GM23338 (cell line): ENCODE measurements at regions not wholly inside any gene's neighbourhood (a gene's known extent, or its start where the extent isn't known, plus 50 kb on each side); places are given as distances from the start of the nearest gene placed in this dataset.

Source experiments
- ATAC-seq: fragments of 200-7000 bp; cut with Tn5 transposase; 3 replicates; pipeline ENCODE4 v1.9.1; 2020
- DNase-seq: peaks from one replicate; pipeline ENCODE4 v3.0.0-alpha.2; 2015; ENCODE audit warnings: low spot score
- H2AFZ ChIP-seq: fragments of 200-600 bp; sonication (generic); 2 replicates; pipeline ENCODE4 v1.8.0; 2016; ENCODE audit warnings: antibody characterized with exemption, mild to moderate bottlenecking, moderate library complexity
- H3F3A ChIP-seq: fragments of 200-600 bp; sonication (generic); replicated peaks from 2 replicates; pipeline ENCODE4 v1.8.0; 2017; ENCODE audit warnings: antibody characterized with exemption, mixed run types, low read depth
- H3K27ac ChIP-seq: fragments of 200-600 bp; sonication (generic); 2 replicates; pipeline ENCODE4 v1.6.1; 2016; ENCODE audit warnings: low read depth
- H3K27me3 ChIP-seq: fragments of 200-600 bp; sonication (generic); 2 replicates; pipeline ENCODE4 v1.8.0; 2016; ENCODE audit warnings: mild to moderate bottlenecking, mixed run types, moderate library complexity; ENCODE audit not compliant: insufficient read depth
- H3K36me3 ChIP-seq: fragments of 200-600 bp; sonication (generic); 2 replicates; pipeline ENCODE4 v1.8.0; 2016; ENCODE audit warnings: mild to moderate bottlenecking; ENCODE audit not compliant: insufficient read depth
- H3K4me1 ChIP-seq: fragments of 200-600 bp; sonication (generic); 2 replicates; pipeline ENCODE4 v1.8.0; 2016; ENCODE audit warnings: mild to moderate bottlenecking, moderate library complexity; ENCODE audit not compliant: insufficient read depth
- H3K4me2 ChIP-seq: fragments of 200-600 bp; sonication (generic); 2 replicates; pipeline ENCODE4 v1.7.1; 2017; ENCODE audit warnings: mixed run types
- H3K4me3 ChIP-seq: fragments of 200-600 bp; sonication (generic); 2 replicates; pipeline ENCODE4 v1.6.1; 2016; ENCODE audit warnings: mixed run types
- H3K79me2 ChIP-seq: fragments of 200-600 bp; sonication (generic); replicated peaks from 2 replicates; pipeline ENCODE4 v1.8.0; 2017; ENCODE audit warnings: mild to moderate bottlenecking; ENCODE audit not compliant: insufficient read depth
- H3K9me2 ChIP-seq: fragments of 200-600 bp; sonication (generic); 2 replicates; pipeline ENCODE4 v1.8.0; 2017; ENCODE audit not compliant: insufficient read depth
- H4K20me1 ChIP-seq: fragments of 200-600 bp; sonication (generic); replicated peaks from 2 replicates; pipeline ENCODE4 v1.8.0; 2017; ENCODE audit warnings: mild to moderate bottlenecking; ENCODE audit not compliant: insufficient read depth
- H3K27ac Mint-ChIP-seq: 2 replicates; pipeline ENCODE4 v1.8.0; 2020; ENCODE audit warnings: inconsistent platforms, mild to moderate bottlenecking, moderate library complexity, mixed read lengths
- H3K27me3 Mint-ChIP-seq: 3 replicates; pipeline ENCODE4 v1.8.0; 2022; ENCODE audit warnings: low read depth, mild to moderate bottlenecking, moderate library complexity, mixed read lengths, inconsistent platforms; ENCODE audit not compliant: insufficient read depth, poor library complexity
- H3K36me3 Mint-ChIP-seq: 3 replicates; pipeline ENCODE4 v1.8.0; 2021; ENCODE audit warnings: low read depth, mild to moderate bottlenecking, inconsistent platforms, moderate library complexity, mixed read lengths
- H3K4me1 Mint-ChIP-seq: 3 replicates; pipeline ENCODE4 v1.8.0; 2020; ENCODE audit warnings: mild to moderate bottlenecking, inconsistent platforms, mixed read lengths
- H3K4me3 Mint-ChIP-seq: 3 replicates; pipeline ENCODE4 v1.8.0; 2021; ENCODE audit warnings: moderate library complexity, mild to moderate bottlenecking, inconsistent platforms, mixed read lengths
- H3K9me3 Mint-ChIP-seq: 3 replicates; pipeline ENCODE4 v1.8.0; 2020; ENCODE audit warnings: moderate library complexity, mild to moderate bottlenecking, inconsistent platforms, mixed read lengths
- CTCF ChIP-seq, 2 experiments: fragments of 200-600 bp in 1 of 2; sonication (generic) in 1 of 2; conservative IDR thresholded peaks; 2 replicates each; pipeline versions ENCODE4 v1.5.1 to v1.6.1; 2016 to 2017; ENCODE audit warnings: antibody characterized with exemption in 2 of 2, low read depth in 2 of 2, mild to moderate bottlenecking in 2 of 2, moderate library complexity in 1 of 2
- STAT1 ChIP-seq: IDR thresholded peaks from one replicate; pipeline ENCODE4 v1.6.1; 2016; ENCODE audit warnings: antibody characterized with exemption; ENCODE audit not compliant: unreplicated experiment
- ZNF331 ChIP-seq: fragments of 250-450 bp; sonication (Bioruptor Pico); IDR thresholded peaks from 2 replicates; pipeline ENCODE4 v1.5.0; 2020; ENCODE audit warnings: low read depth, mild to moderate bottlenecking, moderate library complexity
- TF ChIP-seq, protein P1 (sequence below): fragments of 250-450 bp; sonication (Bioruptor Pico); IDR thresholded peaks from 2 replicates; pipeline ENCODE4 v1.5.0; 2020; ENCODE audit warnings: mild to moderate bottlenecking, moderate library complexity

DNA sequence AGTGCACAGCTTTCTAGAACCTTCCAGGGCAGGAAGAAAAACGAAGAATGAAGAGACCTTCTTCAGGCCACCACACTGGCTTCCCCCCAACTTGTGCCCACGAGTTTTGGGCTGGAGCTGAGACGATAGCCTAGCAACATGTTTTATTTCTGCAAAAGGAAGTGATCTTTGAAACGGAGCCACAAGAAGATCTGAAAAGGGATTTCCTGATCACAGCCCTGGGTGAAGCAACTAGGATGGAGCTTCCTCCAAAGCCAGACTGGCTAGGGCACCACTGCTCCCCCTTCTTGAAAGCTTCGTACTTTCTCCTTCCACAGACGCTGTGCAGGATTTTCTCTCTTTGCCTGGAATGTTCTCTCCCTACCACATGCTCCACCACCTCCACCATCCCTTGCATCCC lies 418.3 kb downstream of the MED13L start (continued):
- TF ChIP-seq, protein P1, sequence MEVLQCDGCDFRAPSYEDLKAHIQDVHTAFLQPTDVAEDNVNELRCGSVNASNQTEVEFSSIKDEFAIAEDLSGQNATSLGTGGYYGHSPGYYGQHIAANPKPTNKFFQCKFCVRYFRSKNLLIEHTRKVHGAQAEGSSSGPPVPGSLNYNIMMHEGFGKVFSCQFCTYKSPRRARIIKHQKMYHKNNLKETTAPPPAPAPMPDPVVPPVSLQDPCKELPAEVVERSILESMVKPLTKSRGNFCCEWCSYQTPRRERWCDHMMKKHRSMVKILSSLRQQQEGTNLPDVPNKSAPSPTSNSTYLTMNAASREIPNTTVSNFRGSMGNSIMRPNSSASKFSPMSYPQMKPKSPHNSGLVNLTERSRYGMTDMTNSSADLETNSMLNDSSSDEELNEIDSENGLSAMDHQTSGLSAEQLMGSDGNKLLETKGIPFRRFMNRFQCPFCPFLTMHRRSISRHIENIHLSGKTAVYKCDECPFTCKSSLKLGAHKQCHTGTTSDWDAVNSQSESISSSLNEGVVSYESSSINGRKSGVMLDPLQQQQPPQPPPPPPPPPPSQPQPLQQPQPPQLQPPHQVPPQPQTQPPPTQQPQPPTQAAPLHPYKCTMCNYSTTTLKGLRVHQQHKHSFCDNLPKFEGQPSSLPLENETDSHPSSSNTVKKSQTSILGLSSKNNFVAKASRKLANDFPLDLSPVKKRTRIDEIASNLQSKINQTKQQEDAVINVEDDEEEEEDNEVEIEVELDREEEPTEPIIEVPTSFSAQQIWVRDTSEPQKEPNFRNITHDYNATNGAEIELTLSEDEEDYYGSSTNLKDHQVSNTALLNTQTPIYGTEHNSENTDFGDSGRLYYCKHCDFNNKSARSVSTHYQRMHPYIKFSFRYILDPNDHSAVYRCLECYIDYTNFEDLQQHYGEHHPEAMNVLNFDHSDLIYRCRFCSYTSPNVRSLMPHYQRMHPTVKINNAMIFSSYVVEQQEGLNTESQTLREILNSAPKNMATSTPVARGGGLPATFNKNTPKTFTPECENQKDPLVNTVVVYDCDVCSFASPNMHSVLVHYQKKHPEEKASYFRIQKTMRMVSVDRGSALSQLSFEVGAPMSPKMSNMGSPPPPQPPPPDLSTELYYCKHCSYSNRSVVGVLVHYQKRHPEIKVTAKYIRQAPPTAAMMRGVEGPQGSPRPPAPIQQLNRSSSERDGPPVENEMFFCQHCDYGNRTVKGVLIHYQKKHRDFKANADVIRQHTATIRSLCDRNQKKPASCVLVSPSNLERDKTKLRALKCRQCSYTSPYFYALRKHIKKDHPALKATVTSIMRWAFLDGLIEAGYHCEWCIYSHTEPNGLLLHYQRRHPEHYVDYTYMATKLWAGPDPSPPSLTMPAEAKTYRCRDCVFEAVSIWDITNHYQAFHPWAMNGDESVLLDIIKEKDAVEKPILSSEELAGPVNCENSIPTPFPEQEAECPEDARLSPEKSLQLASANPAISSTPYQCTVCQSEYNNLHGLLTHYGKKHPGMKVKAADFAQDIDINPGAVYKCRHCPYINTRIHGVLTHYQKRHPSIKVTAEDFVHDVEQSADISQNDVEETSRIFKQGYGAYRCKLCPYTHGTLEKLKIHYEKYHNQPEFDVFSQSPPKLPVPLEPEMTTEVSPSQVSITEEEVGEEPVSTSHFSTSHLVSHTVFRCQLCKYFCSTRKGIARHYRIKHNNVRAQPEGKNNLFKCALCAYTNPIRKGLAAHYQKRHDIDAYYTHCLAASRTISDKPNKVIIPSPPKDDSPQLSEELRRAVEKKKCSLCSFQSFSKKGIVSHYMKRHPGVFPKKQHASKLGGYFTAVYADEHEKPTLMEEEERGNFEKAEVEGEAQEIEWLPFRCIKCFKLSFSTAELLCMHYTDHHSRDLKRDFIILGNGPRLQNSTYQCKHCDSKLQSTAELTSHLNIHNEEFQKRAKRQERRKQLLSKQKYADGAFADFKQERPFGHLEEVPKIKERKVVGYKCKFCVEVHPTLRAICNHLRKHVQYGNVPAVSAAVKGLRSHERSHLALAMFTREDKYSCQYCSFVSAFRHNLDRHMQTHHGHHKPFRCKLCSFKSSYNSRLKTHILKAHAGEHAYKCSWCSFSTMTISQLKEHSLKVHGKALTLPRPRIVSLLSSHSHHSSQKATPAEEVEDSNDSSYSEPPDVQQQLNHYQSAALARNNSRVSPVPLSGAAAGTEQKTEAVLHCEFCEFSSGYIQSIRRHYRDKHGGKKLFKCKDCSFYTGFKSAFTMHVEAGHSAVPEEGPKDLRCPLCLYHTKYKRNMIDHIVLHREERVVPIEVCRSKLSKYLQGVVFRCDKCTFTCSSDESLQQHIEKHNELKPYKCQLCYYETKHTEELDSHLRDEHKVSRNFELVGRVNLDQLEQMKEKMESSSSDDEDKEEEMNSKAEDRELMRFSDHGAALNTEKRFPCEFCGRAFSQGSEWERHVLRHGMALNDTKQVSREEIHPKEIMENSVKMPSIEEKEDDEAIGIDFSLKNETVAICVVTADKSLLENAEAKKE (CRISPR knock-in tag), result no peak
- TF ChIP-seq STAT1, result no peak

- H3K4me1 Mint-ChIP-seq, result peaks cover 8% of the 10 kb centered on the region
- TF ChIP-seq CTCF (conservative IDR thresholded peaks at IDR 0.05; ENCODE audit: low read depth in 2 of 2), result 0 out of 4 replicates have a peak, but pooled peaks of 1 of the 2 experiments have one; percentile 1
- no peak for TF ChIP-seq ZNF331
- H3K4me2 ChIP-seq, result no peak overlapping the region
- H3K9me3 Mint-ChIP-seq, result no peaks in the 10 kb centered on the region
- H3K27me3 Mint-ChIP-seq, result peaks cover 4% of the 10 kb centered on the region
- H3K27me3 ChIP-seq, result no peaks in the 10 kb centered on the region
- no peak overlapping the region for H3K27ac ChIP-seq
- DNase-seq, result no peak
- no peaks in the 10 kb centered on the region for H3F3A ChIP-seq
- H3K4me3 ChIP-seq, result no peak overlapping the region
- no peaks in the 10 kb centered on the region for H4K20me1 ChIP-seq
- H3K79me2 ChIP-seq, result no peaks in the 10 kb centered on the region
- H3K4me1 ChIP-seq, result peaks cover 9% of the 10 kb centered on the region
- no peak for ATAC-seq
- peak overlapping the region; percentile 59 for H2AFZ ChIP-seq
- H3K4me3 Mint-ChIP-seq, result no peak overlapping the region
- H3K27ac Mint-ChIP-seq, result no peak overlapping the region
- H3K9me2 ChIP-seq, result no peaks in the 10 kb centered on the region
- no peaks in the 10 kb centered on the region for H3K36me3 ChIP-seq
- no peaks in the 10 kb centered on the region for H3K36me3 Mint-ChIP-seq
These were observed 419.6 kb downstream of the MED13L start for GRCh38 chr12:115857923-115858322.
